ENCODE measurements at regions not wholly inside any gene's neighbourhood (a gene's known extent, or its start where the extent isn't known, plus 50 kb on each side); places are given as distances from the start of the nearest gene placed in this dataset.

GRCh38 chr20:60316476-60317158 is 358.4 kb downstream of the CDH26 start:
- TF ChIP-seq SIN3A (IDR thresholded peaks at IDR 0.05; ENCODE audit: borderline replicate concordance, insufficient read depth, low read length) = no peak
- TF ChIP-seq, protein P1, sequence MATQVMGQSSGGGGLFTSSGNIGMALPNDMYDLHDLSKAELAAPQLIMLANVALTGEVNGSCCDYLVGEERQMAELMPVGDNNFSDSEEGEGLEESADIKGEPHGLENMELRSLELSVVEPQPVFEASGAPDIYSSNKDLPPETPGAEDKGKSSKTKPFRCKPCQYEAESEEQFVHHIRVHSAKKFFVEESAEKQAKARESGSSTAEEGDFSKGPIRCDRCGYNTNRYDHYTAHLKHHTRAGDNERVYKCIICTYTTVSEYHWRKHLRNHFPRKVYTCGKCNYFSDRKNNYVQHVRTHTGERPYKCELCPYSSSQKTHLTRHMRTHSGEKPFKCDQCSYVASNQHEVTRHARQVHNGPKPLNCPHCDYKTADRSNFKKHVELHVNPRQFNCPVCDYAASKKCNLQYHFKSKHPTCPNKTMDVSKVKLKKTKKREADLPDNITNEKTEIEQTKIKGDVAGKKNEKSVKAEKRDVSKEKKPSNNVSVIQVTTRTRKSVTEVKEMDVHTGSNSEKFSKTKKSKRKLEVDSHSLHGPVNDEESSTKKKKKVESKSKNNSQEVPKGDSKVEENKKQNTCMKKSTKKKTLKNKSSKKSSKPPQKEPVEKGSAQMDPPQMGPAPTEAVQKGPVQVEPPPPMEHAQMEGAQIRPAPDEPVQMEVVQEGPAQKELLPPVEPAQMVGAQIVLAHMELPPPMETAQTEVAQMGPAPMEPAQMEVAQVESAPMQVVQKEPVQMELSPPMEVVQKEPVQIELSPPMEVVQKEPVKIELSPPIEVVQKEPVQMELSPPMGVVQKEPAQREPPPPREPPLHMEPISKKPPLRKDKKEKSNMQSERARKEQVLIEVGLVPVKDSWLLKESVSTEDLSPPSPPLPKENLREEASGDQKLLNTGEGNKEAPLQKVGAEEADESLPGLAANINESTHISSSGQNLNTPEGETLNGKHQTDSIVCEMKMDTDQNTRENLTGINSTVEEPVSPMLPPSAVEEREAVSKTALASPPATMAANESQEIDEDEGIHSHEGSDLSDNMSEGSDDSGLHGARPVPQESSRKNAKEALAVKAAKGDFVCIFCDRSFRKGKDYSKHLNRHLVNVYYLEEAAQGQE (IDR thresholded peaks at IDR 0.05; ENCODE audit: insufficient read depth in 1 of 2, low read depth in 2 of 2, low read length in 2 of 2) = no peak
- no peak for TF ChIP-seq FOXP2 (optimal IDR thresholded peaks at IDR 0.05; ENCODE audit: borderline replicate concordance, extremely low read depth, extremely low read length, insufficient read depth)
- no peak for TF ChIP-seq POLR2AphosphoS5 (IDR thresholded peaks at IDR 0.05; ENCODE audit: low read depth, low read length)
- TF ChIP-seq TAF1 (IDR thresholded peaks at IDR 0.05; ENCODE audit: borderline replicate concordance, insufficient read depth, low read length) = no peak

DNA sequence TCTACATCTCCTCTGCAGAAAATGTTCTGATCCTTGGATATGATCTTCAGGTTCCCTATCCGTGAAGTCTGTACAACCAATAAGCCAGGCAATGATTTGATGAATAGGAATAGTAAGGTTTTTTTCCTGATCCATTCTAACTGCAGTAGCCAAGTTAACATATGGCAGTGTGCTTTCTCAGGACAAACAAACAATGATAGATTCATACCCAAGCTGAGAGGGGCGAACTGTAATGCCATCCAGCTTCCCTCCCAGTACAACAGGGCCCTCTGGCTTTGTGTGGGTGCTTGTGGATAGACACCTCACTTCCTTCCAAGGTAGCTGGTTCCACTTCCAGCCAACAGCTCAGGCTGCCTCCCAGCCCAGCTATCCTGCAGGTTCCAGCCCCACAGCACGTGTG is 359.2 kb downstream of the CDH26 start:
- TF ChIP-seq, protein P1 (IDR thresholded peaks at IDR 0.05; ENCODE audit: insufficient read depth in 1 of 2, low read depth in 2 of 2, low read length in 2 of 2) = no peak
- TF ChIP-seq FOXP2 (optimal IDR thresholded peaks at IDR 0.05; ENCODE audit: borderline replicate concordance, extremely low read depth, extremely low read length, insufficient read depth) (no peak), POLR2AphosphoS5 (IDR thresholded peaks at IDR 0.05; ENCODE audit: low read depth, low read length) (no peak), SIN3A (IDR thresholded peaks at IDR 0.05; ENCODE audit: borderline replicate concordance, insufficient read depth, low read length) (no peak), TAF1 (IDR thresholded peaks at IDR 0.05; ENCODE audit: borderline replicate concordance, insufficient read depth, low read length) (no peak)

- no peak for TF ChIP-seq POLR2AphosphoS5 (IDR thresholded peaks at IDR 0.05; ENCODE audit: low read depth, low read length)
Measured at GRCh38 chr20:60321601-60322000, 363.4 kb downstream of the CDH26 start.

- TF ChIP-seq, protein P1 (IDR thresholded peaks at IDR 0.05; ENCODE audit: insufficient read depth in 1 of 2, low read depth in 2 of 2, low read length in 2 of 2) = no peak
- no peak for TF ChIP-seq FOXP2 (optimal IDR thresholded peaks at IDR 0.05; ENCODE audit: borderline replicate concordance, extremely low read depth, extremely low read length, insufficient read depth)
- no peak for TF ChIP-seq TAF1 (IDR thresholded peaks at IDR 0.05; ENCODE audit: borderline replicate concordance, insufficient read depth, low read length)
- TF ChIP-seq POLR2AphosphoS5 (IDR thresholded peaks at IDR 0.05; ENCODE audit: low read depth, low read length) = no peak
- no peak for TF ChIP-seq SIN3A (IDR thresholded peaks at IDR 0.05; ENCODE audit: borderline replicate concordance, insufficient read depth, low read length)
Measured at GRCh38 chr20:60326821-60327220, 368.6 kb downstream of the CDH26 start.

DNA sequence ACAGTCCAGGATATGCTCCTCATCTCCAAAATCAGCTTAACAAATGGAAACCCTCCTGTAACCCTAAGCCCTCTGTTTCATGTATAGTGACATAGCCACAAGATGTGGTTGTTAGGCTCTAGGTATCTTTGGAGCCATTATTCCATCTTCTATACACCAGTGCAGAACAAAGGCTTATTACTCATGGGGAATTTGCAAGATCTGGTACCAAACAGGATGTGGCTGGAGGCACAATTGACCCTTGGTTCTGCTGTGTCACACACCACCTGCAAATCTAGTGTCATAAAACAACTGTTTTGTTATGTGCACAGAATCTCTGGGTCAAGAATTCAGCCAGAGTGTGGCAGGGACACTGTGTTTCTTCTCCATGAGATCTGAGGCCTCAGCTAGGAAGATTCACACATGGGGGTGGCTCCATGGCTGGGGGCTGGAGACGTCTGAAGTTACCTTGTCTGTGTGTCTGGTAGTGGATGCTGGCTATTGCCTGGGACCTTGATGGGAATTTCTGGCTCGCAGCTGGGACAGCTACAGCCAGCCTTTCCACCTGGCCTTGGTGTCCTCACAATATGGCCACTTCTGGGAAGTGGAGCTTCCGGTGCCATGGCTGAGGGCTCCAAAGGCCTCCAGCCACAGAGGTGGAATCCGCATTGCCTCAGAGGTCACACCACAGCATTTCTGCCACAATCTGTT is 369.9 kb downstream of the CDH26 start:
- TF ChIP-seq POLR2AphosphoS5 (IDR thresholded peaks at IDR 0.05; ENCODE audit: low read depth, low read length) (no peak), TAF1 (IDR thresholded peaks at IDR 0.05; ENCODE audit: borderline replicate concordance, insufficient read depth, low read length) (no peak), FOXP2 (optimal IDR thresholded peaks at IDR 0.05; ENCODE audit: borderline replicate concordance, extremely low read depth, extremely low read length, insufficient read depth) (no peak), SIN3A (IDR thresholded peaks at IDR 0.05; ENCODE audit: borderline replicate concordance, insufficient read depth, low read length) (no peak)
- TF ChIP-seq, protein P1 (IDR thresholded peaks at IDR 0.05; ENCODE audit: insufficient read depth in 1 of 2, low read depth in 2 of 2, low read length in 2 of 2) = no peak

Data from PFSK-1 (cell line).